Nephron (organoid): ENCODE measurements at regions not wholly inside any gene's neighbourhood (a gene's known extent, or its start where the extent isn't known, plus 50 kb on each side); places are given as distances from the start of the nearest gene placed in this dataset.

Experiments used
- H3K27ac Mint-ChIP-seq, 3 experiments: 2 replicates each; pipeline ENCODE4 v1.8.0; 2020; ENCODE audit warnings: mixed read lengths in 3 of 3, mild to moderate bottlenecking in 2 of 3, moderate library complexity in 1 of 3
- H3K27me3 Mint-ChIP-seq: 2 replicates; pipeline ENCODE4 v1.8.0; 2021; ENCODE audit warnings: low read depth, mild to moderate bottlenecking, moderate library complexity, mixed read lengths
- H3K36me3 Mint-ChIP-seq: 2 replicates; pipeline ENCODE4 v1.8.0; 2020; ENCODE audit warnings: low read depth, mixed read lengths
- H3K4me1 Mint-ChIP-seq: 2 replicates; pipeline ENCODE4 v1.8.0; 2020; ENCODE audit warnings: mixed read lengths
- H3K4me3 Mint-ChIP-seq, 3 experiments: 2 replicates each; pipeline ENCODE4 v1.8.0; 2020; ENCODE audit warnings: mild to moderate bottlenecking in 3 of 3, mixed read lengths in 3 of 3, moderate library complexity in 2 of 3
- H3K9me3 Mint-ChIP-seq: 2 replicates; pipeline ENCODE4 v1.8.0; 2020; ENCODE audit warnings: mixed read lengths
- CTCF ChIP-seq, 3 experiments: fragments of 200-600 bp; sonication (generic); IDR thresholded peaks; one replicate each; pipeline ENCODE4 v1.5.0; 2021; ENCODE audit warnings: antibody characterized with exemption in 3 of 3; ENCODE audit not compliant: unreplicated experiment in 3 of 3

GRCh38 chr13:64930636-64931035, 2299.5 kb downstream of the PCDH9 start:
- Mint-ChIP-seq H3K36me3 (no peaks in the 10 kb centered on the region), H3K27ac (no peak overlapping the region), H3K4me3 (no peak overlapping the region), H3K27me3 (no peaks in the 10 kb centered on the region), H3K4me1 (no peaks in the 10 kb centered on the region), H3K9me3 (no peaks in the 10 kb centered on the region)
- no peak for TF ChIP-seq CTCF (IDR thresholded peaks at IDR 0.05; ENCODE audit: unreplicated experiment in 3 of 3)

GRCh38 chr13:64928696-64929499, 2301.2 kb downstream of the PCDH9 start:
- Mint-ChIP-seq H3K27me3 (no peaks in the 10 kb centered on the region), H3K27ac (no peak overlapping the region), H3K9me3 (no peaks in the 10 kb centered on the region), H3K36me3 (no peaks in the 10 kb centered on the region), H3K4me1 (no peaks in the 10 kb centered on the region), H3K4me3 (no peak overlapping the region)
- no peak for TF ChIP-seq CTCF (IDR thresholded peaks at IDR 0.05; ENCODE audit: unreplicated experiment in 3 of 3)

GRCh38 chr13:64925727-64926126, 2304.4 kb downstream of the PCDH9 start:
- Mint-ChIP-seq H3K27me3 (no peaks in the 10 kb centered on the region), H3K27ac (no peak overlapping the region), H3K4me3 (no peak overlapping the region), H3K36me3 (no peaks in the 10 kb centered on the region), H3K9me3 (no peaks in the 10 kb centered on the region), H3K4me1 (no peaks in the 10 kb centered on the region)
- TF ChIP-seq CTCF (IDR thresholded peaks at IDR 0.05; ENCODE audit: unreplicated experiment in 3 of 3): no peak

- no peaks in the 10 kb centered on the region for H3K27me3 Mint-ChIP-seq
- no peaks in the 10 kb centered on the region for H3K36me3 Mint-ChIP-seq
- TF ChIP-seq CTCF (IDR thresholded peaks at IDR 0.05; ENCODE audit: unreplicated experiment in 3 of 3): no peak
- no peak overlapping the region for H3K27ac Mint-ChIP-seq
- no peaks in the 10 kb centered on the region for H3K9me3 Mint-ChIP-seq
- H3K4me3 Mint-ChIP-seq: no peak overlapping the region
- no peaks in the 10 kb centered on the region for H3K4me1 Mint-ChIP-seq
Measured at GRCh38 chr13:64925284-64925683, 2304.9 kb downstream of the PCDH9 start.

- Mint-ChIP-seq H3K4me3 (no peak overlapping the region), H3K36me3 (no peaks in the 10 kb centered on the region), H3K9me3 (no peaks in the 10 kb centered on the region), H3K4me1 (no peaks in the 10 kb centered on the region), H3K27me3 (no peaks in the 10 kb centered on the region), H3K27ac (no peak overlapping the region)
- TF ChIP-seq CTCF (IDR thresholded peaks at IDR 0.05; ENCODE audit: unreplicated experiment in 3 of 3): no peak
Measured at GRCh38 chr13:64924401-64924800, 2305.7 kb downstream of the PCDH9 start.

GRCh38 chr13:64917566-64917965, 2312.6 kb downstream of the PCDH9 start:
- no peaks in the 10 kb centered on the region for H3K36me3 Mint-ChIP-seq
- no peak overlapping the region for H3K4me3 Mint-ChIP-seq
- no peak overlapping the region for H3K27ac Mint-ChIP-seq
- no peak for TF ChIP-seq CTCF (IDR thresholded peaks at IDR 0.05; ENCODE audit: unreplicated experiment in 3 of 3)
- H3K4me1 Mint-ChIP-seq: no peaks in the 10 kb centered on the region
- peaks cover 10% of the 10 kb centered on the region for H3K9me3 Mint-ChIP-seq
- no peaks in the 10 kb centered on the region for H3K27me3 Mint-ChIP-seq
